ENCODE measurements at regions not wholly inside any gene's neighbourhood (a gene's known extent, or its start where the extent isn't known, plus 50 kb on each side); places are given as distances from the start of the nearest gene placed in this dataset.

GRCh38 chr15:91357011-91357410 is 257.0 kb downstream of the SV2B start:
- TF ChIP-seq EZH2 (IDR thresholded peaks at IDR 0.05; ENCODE audit: insufficient read depth, poor library complexity, severe bottlenecking) (no peak), EZH2phosphoT487 (IDR thresholded peaks at IDR 0.05; ENCODE audit: insufficient read depth, low read depth) (no peak)
